ENCODE measurements at regions not wholly inside any gene's neighbourhood (a gene's known extent, or its start where the extent isn't known, plus 50 kb on each side); places are given as distances from the start of the nearest gene placed in this dataset.

DNA sequence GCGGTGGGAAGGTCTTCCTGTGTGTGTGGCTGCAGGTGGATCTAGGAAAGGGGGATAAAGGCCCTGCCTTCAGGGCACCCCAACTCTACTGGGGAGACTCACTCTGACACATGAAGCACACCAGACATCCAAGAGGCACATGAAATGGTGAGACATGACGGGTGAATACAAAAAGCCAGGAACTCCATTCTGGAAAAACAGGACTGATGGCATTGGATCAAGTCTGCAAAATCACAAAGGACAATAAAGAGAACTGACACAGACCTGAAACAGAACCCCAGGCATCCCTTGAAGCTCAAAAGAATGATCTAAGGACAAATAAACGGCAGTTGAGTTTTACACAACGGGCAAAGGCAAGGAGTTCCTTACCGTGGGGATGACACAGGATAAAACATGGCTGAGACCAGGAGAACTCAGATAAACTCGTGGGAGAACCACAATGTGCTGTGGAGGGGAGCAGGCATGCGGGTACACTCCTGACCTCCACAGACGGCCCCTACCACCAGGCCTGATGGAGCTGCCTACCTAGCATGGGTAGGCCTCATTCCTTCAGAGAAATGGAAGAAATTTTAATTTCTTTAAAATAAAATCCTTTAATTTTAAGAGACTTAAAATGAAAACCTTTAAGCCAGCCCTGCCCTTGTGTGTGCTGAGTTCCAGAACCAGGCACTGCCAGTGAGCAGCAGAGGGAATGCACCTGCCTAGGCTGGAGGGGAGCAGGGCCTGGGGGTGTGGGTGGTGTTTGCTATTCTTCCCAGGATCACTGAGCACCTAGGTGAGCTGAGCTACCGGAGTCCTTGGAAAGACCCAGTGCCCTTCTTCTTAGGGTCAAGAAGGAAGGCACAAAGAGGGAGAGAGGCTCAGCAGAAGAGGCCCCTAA lies 100.1 kb downstream of the SINHCAF start:
- H3K27me3 ChIP-seq (replicated peaks; ENCODE audit: control insufficient read depth, insufficient read depth, low read length): peaks cover 44% of the 10 kb centered on the region
- no peak overlapping the region for H3K9ac ChIP-seq (ENCODE audit: low read length)
- DNase-seq (ENCODE audit: low read depth): no peak
- no peak overlapping the region for H3K4me3 ChIP-seq (ENCODE audit: low read length)
- H3K9me3 ChIP-seq (ENCODE audit: control insufficient read depth, low read length): peaks cover 6% of the 10 kb centered on the region
- H3K36me3 ChIP-seq (ENCODE audit: control insufficient read depth, insufficient read depth, low read length, severe bottlenecking): no peaks in the 10 kb centered on the region
- peaks cover 8% of the 10 kb centered on the region for H3K4me1 ChIP-seq (ENCODE audit: control insufficient read depth, insufficient read depth, low read length)

DNA sequence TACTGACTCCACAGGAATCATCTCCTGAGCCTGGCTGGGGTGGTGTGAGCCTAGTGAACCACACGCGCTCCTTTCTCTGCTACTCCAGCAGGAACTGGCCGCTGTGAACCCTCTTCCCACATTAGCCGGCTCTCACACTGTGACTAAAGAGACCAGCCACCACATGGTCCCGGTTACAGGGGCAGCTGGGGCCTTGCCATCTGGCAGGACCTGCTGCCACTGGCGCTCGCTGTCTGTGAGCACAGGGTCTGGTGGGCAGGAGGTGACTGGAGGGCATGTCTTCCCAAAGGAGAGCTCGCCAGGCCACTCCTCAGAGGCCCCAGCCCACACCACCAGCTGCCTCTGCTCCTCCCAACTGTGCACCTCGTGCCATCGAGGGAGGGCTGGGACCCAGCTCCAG lies 99.3 kb downstream of the SINHCAF start:
- Histone ChIP-seq H3K4me3 (ENCODE audit: low read length) (no peak overlapping the region), H3K27me3 (replicated peaks; ENCODE audit: control insufficient read depth, insufficient read depth, low read length) (peaks cover 40% of the 10 kb centered on the region), H3K9me3 (ENCODE audit: control insufficient read depth, low read length) (peaks cover 13% of the 10 kb centered on the region), H3K9ac (ENCODE audit: low read length) (no peak overlapping the region), H3K4me1 (ENCODE audit: control insufficient read depth, insufficient read depth, low read length) (peaks cover 8% of the 10 kb centered on the region), H3K36me3 (ENCODE audit: control insufficient read depth, insufficient read depth, low read length, severe bottlenecking) (no peaks in the 10 kb centered on the region)
- no peak for DNase-seq (ENCODE audit: low read depth)

DNA sequence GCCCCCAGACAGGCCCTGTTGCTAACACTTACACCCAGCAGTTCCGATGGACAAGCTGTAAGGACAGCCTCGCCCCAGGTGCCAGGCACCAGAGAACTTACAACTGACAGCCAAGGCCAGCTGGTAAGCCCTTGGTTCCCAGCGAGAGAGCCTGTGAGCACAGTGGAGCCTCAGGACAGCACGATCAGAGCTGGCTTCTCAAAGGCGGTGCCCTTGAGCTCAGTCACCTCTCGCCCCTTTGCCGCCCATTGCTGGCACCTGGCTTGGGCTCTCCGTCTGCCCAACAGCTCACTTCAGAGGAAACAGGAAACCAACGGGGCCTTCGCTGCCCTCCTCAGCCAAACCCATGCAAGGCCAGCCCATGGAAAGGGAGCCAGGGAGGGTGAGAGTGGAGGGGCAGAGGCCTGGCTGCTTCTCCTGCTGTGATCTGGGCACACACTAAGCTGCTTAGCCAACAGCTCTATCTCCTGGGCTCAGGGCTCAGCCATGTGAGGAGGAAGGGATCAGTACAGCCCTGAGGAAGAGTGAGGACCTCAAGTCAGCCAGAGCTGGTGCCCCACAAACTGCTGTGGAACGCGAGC lies 98.5 kb downstream of the SINHCAF start:
- Histone ChIP-seq H3K36me3 (ENCODE audit: control insufficient read depth, insufficient read depth, low read length, severe bottlenecking) (no peaks in the 10 kb centered on the region), H3K4me3 (ENCODE audit: low read length) (no peak overlapping the region), H3K9me3 (ENCODE audit: control insufficient read depth, low read length) (peaks cover 20% of the 10 kb centered on the region), H3K4me1 (ENCODE audit: control insufficient read depth, insufficient read depth, low read length) (peaks cover 8% of the 10 kb centered on the region), H3K27me3 (replicated peaks; ENCODE audit: control insufficient read depth, insufficient read depth, low read length) (peaks cover 43% of the 10 kb centered on the region), H3K9ac (ENCODE audit: low read length) (no peak overlapping the region)
- DNase-seq (ENCODE audit: low read depth): no peak

DNA sequence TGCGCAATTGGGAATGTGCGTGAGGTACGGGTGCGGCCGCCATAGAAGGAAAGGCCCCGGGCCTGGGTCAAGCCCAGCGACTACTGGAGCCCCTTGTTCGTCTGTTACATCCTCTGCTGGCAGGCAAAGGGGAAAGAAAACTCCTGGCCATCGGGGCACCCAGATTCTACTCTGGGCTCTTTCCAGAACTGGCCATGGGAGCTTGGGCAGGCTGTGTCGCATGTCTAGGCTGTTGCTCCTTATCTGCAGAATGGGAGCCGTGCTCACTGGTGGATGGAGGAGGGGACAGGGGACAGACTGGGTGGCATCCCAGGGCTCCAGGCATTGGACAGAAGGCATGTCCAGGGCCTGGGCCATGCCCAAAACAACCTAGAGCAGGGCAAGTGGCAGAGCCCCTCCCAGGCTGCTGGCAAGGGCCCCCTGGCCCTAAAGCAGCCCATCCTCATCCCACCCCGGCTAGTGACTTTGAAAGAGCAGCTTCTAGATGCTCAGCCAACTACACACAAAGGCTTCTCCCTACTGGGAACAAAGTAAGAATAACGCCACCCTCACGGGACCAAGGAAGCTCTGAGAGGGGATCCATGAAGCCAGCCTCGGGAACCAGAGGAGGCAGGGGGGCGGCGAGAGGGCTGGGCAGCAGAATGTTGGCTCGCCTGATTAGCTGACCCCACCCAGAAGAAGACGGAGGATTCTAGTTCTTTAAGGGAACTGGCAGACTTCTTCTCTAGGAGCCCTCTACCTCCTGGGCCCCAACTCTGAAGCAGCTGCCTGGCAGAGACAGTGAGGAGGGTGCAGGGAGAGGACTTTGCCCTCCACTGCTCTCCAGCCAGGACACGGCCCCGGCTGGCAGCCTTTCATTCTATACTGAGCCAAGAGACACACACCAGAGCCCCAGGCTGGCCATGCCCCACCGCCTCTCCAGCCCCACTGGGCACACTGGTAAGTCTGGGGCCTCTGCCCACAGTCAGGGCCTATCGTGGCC lies 96.8 kb downstream of the SINHCAF start:
- H3K36me3 ChIP-seq (ENCODE audit: control insufficient read depth, insufficient read depth, low read length, severe bottlenecking): no peaks in the 10 kb centered on the region
- H3K4me1 ChIP-seq (ENCODE audit: control insufficient read depth, insufficient read depth, low read length): peaks cover 8% of the 10 kb centered on the region
- no peak for DNase-seq (ENCODE audit: low read depth)
- peaks cover 52% of the 10 kb centered on the region for H3K27me3 ChIP-seq (replicated peaks; ENCODE audit: control insufficient read depth, insufficient read depth, low read length)
- H3K9me3 ChIP-seq (ENCODE audit: control insufficient read depth, low read length): peaks cover 20% of the 10 kb centered on the region
- no peak overlapping the region for H3K9ac ChIP-seq (ENCODE audit: low read length)
- no peak overlapping the region for H3K4me3 ChIP-seq (ENCODE audit: low read length)

DNA sequence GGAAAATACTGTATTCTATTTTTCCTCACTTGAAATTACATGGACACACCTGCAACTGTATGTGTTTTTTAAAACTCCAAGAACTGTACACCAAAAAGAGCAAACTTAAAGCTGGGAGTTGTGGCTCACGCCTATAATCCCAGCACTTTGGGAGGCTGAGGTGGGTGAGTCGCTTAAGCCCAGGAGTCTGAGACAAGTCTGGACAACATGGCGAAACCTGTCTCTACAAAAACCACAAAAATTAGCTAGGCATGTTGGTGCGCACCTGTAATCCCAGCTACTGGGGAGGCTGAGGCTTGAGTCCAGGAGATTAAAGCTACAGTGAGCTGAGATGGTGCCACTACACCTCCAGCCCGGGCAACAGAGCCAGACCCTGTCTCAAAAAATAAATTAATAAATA lies 95.9 kb downstream of the SINHCAF start:
- Histone ChIP-seq H3K9ac (ENCODE audit: low read length) (no peak overlapping the region), H3K27me3 (replicated peaks; ENCODE audit: control insufficient read depth, insufficient read depth, low read length) (peaks cover 54% of the 10 kb centered on the region), H3K36me3 (ENCODE audit: control insufficient read depth, insufficient read depth, low read length, severe bottlenecking) (no peaks in the 10 kb centered on the region), H3K4me3 (ENCODE audit: low read length) (no peak overlapping the region), H3K4me1 (ENCODE audit: control insufficient read depth, insufficient read depth, low read length) (peaks cover 8% of the 10 kb centered on the region), H3K9me3 (ENCODE audit: control insufficient read depth, low read length) (peaks cover 20% of the 10 kb centered on the region)
- DNase-seq (ENCODE audit: low read depth): no peak
